ENCODE measurements at regions not wholly inside any gene's neighbourhood (a gene's known extent, or its start where the extent isn't known, plus 50 kb on each side); places are given as distances from the start of the nearest gene placed in this dataset.

DNA sequence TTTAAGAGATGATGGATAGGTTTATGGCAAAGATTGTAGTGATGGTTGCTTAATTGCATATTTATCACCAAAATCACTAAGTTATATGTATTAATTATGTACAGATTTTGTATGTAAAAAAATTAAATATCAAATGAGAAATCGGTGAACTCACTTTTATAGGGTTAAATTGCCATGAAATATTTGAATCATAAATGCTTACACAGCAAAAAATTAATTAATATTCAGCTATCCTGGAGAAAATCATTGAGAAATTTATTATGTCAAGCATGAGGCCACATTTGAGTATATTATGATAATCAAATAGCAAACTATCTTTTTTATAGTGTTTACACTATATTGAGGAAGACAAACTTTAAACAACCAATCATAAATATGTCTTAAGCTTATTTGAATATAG, 239.4 kb upstream of the BRINP3 start:
- Histone ChIP-seq H3K27ac (ENCODE audit: low read depth, low read length) (no peak overlapping the region), H3K4me2 (ENCODE audit: low read length) (no peak overlapping the region), H3K9me3 (ENCODE audit: control insufficient read depth, insufficient read depth, low read length) (no peaks in the 10 kb centered on the region), H3K4me3 (ENCODE audit: low read length) (no peak overlapping the region), H4K20me1 (ENCODE audit: control insufficient read depth, insufficient read depth, low read depth, low read length) (no peaks in the 10 kb centered on the region), H3K4me1 (ENCODE audit: control insufficient read depth, low read length) (no peaks in the 10 kb centered on the region), H3F3A (ENCODE audit: control insufficient read depth, insufficient read depth) (no peaks in the 10 kb centered on the region), H3K36me3 (ENCODE audit: control insufficient read depth, low read length) (no peaks in the 10 kb centered on the region), H3K79me2 (ENCODE audit: control insufficient read depth, low read length) (no peaks in the 10 kb centered on the region), H3K9me2 (replicated peaks; ENCODE audit: control insufficient read depth, low read length) (no peaks in the 10 kb centered on the region), H3K27me3 (ENCODE audit: control insufficient read depth, low read length) (no peaks in the 10 kb centered on the region)
- no peak for TF ChIP-seq EZH2phosphoT487 (IDR thresholded peaks at IDR 0.05; ENCODE audit: borderline replicate concordance, low read length)
- TF ChIP-seq, protein P1, sequence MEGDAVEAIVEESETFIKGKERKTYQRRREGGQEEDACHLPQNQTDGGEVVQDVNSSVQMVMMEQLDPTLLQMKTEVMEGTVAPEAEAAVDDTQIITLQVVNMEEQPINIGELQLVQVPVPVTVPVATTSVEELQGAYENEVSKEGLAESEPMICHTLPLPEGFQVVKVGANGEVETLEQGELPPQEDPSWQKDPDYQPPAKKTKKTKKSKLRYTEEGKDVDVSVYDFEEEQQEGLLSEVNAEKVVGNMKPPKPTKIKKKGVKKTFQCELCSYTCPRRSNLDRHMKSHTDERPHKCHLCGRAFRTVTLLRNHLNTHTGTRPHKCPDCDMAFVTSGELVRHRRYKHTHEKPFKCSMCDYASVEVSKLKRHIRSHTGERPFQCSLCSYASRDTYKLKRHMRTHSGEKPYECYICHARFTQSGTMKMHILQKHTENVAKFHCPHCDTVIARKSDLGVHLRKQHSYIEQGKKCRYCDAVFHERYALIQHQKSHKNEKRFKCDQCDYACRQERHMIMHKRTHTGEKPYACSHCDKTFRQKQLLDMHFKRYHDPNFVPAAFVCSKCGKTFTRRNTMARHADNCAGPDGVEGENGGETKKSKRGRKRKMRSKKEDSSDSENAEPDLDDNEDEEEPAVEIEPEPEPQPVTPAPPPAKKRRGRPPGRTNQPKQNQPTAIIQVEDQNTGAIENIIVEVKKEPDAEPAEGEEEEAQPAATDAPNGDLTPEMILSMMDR (IDR thresholded peaks at IDR 0.05; ENCODE audit: low read depth, low read length, poor library complexity, severe bottlenecking) = no peak

DNA sequence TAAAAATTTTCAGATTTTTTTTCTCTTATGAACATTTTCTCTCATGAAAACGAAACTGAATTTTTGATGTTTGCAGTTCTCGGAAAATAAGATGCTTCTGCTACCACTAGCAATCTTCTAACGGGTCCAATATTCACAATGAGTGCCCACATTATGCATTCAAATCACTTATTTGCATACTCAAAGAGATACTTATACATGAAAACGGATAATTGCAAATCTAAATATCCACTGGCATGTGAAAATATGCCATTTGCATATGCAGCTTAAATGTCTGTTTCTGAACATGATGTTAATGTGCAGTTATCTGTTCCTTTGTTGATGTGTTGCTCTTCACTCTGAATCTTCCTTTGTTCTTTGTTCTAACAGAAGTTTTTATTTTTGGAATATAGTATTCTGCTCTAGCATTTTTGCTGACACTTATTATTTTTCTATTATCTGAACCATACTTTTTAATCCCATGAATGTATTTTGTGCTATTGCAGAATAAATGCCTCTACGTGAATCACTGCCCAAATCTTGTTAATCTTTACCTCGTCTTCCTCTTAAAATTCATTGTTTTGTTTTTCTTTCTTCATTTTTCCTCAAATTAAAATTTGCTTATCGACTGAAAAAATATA, 259.4 kb upstream of the BRINP3 start:
- no peaks in the 10 kb centered on the region for H3F3A ChIP-seq (ENCODE audit: control insufficient read depth, insufficient read depth)
- no peak for TF ChIP-seq EZH2phosphoT487 (IDR thresholded peaks at IDR 0.05; ENCODE audit: borderline replicate concordance, low read length)
- TF ChIP-seq, protein P1 (IDR thresholded peaks at IDR 0.05; ENCODE audit: low read depth, low read length, poor library complexity, severe bottlenecking) = no peak
- no peak overlapping the region for H3K4me2 ChIP-seq (ENCODE audit: low read length)
- no peaks in the 10 kb centered on the region for H3K4me1 ChIP-seq (ENCODE audit: control insufficient read depth, low read length)
- H3K79me2 ChIP-seq (ENCODE audit: control insufficient read depth, low read length) = no peaks in the 10 kb centered on the region
- H4K20me1 ChIP-seq (ENCODE audit: control insufficient read depth, insufficient read depth, low read depth, low read length) = no peaks in the 10 kb centered on the region
- H3K27me3 ChIP-seq (ENCODE audit: control insufficient read depth, low read length) = no peaks in the 10 kb centered on the region
- H3K9me3 ChIP-seq (ENCODE audit: control insufficient read depth, insufficient read depth, low read length) = no peaks in the 10 kb centered on the region; the same call in 1 of the 2 replicates
- H3K4me3 ChIP-seq (ENCODE audit: low read length) = no peak overlapping the region
- no peaks in the 10 kb centered on the region for H3K9me2 ChIP-seq (replicated peaks; ENCODE audit: control insufficient read depth, low read length)
- no peak overlapping the region for H3K27ac ChIP-seq (ENCODE audit: low read depth, low read length)
- H3K36me3 ChIP-seq (ENCODE audit: control insufficient read depth, low read length) = no peaks in the 10 kb centered on the region

DNA sequence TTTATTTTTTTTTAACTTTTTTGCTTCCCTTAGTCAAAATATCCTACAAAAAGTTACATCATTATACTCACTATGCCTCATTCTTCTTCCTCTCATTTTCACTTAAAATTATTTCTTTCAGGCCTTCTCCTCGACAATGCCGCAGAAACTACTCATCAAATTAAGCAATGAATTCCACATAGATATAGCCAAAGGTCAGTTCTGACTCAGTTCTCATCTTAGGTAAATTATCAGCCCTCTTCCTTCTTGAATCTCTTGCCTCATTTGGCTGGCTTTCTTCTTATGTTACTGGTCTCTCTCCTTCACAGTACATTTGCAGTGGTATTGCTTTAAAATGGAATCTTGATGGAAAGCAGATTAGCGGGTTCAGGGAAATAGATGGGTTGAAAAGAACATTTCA, 260.7 kb upstream of the BRINP3 start:
- TF ChIP-seq, protein P1 (IDR thresholded peaks at IDR 0.05; ENCODE audit: low read depth, low read length, poor library complexity, severe bottlenecking) = no peak
- TF ChIP-seq EZH2phosphoT487 (IDR thresholded peaks at IDR 0.05; ENCODE audit: borderline replicate concordance, low read length) = no peak
- H3K27ac ChIP-seq (ENCODE audit: low read depth, low read length) = no peak overlapping the region
- no peaks in the 10 kb centered on the region for H3F3A ChIP-seq (ENCODE audit: control insufficient read depth, insufficient read depth)
- no peaks in the 10 kb centered on the region for H3K79me2 ChIP-seq (ENCODE audit: control insufficient read depth, low read length)
- H3K9me3 ChIP-seq (ENCODE audit: control insufficient read depth, insufficient read depth, low read length) = no peaks in the 10 kb centered on the region; the same call in 1 of the 2 replicates
- H3K27me3 ChIP-seq (ENCODE audit: control insufficient read depth, low read length) = no peaks in the 10 kb centered on the region
- H3K36me3 ChIP-seq (ENCODE audit: control insufficient read depth, low read length) = no peaks in the 10 kb centered on the region
- H3K4me1 ChIP-seq (ENCODE audit: control insufficient read depth, low read length) = no peaks in the 10 kb centered on the region
- no peaks in the 10 kb centered on the region for H4K20me1 ChIP-seq (ENCODE audit: control insufficient read depth, insufficient read depth, low read depth, low read length)
- no peak overlapping the region for H3K4me2 ChIP-seq (ENCODE audit: low read length)
- no peak overlapping the region for H3K4me3 ChIP-seq (ENCODE audit: low read length)
- no peaks in the 10 kb centered on the region for H3K9me2 ChIP-seq (replicated peaks; ENCODE audit: control insufficient read depth, low read length)
